IMR-90 (cell line): ENCODE measurements at regions not wholly inside any gene's neighbourhood (a gene's known extent, or its start where the extent isn't known, plus 50 kb on each side); places are given as distances from the start of the nearest gene placed in this dataset.

Experiments used
- CTCF ChIP-seq: conservative IDR thresholded peaks from 2 replicates; pipeline ENCODE4 v1.5.1; 2012; ENCODE audit warnings: mild to moderate bottlenecking, low read depth, low read length, improper control_type of control experiment
- FOS ChIP-seq: fragments of 150-350 bp; IDR thresholded peaks from 2 replicates; pipeline ENCODE4 v1.6.1; 2016; ENCODE audit warnings: low read depth, low read length
- MAFK ChIP-seq: IDR thresholded peaks from 2 replicates; pipeline ENCODE4 v1.6.1; 2012; ENCODE audit warnings: low read depth, low read length, improper control_type of control experiment
- RAD21 ChIP-seq: IDR thresholded peaks from 2 replicates; pipeline ENCODE4 v1.6.1; 2012; ENCODE audit warnings: low read length, improper control_type of control experiment

DNA sequence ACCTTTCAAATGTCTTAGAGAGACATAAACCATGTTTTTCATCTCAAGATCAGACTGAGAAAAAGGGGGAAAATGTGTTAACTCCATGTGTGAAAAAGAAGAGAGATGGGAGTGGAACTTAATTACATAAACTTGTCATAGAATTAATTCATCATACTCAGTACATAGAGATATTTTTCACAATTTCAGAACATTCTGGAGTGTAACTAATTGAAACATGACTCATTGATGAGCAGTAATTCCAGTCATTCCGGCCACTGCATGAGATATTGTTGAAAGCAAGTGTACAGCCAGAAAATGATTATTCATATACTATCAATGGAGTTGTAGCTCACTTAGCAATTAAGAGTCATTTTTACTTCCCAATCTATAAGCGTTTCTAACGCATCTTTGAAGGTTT lies 739.3 kb downstream of the LTN1 start:
- no peak for TF ChIP-seq CTCF
- TF ChIP-seq RAD21: no peak
- TF ChIP-seq MAFK: no peak
- peak; percentile 70 for TF ChIP-seq FOS
